Stimulated activated CD8-positive, alpha-beta memory T cell treated with anti-CD3 and anti-CD28 coated beads, Interleukin-12 subunit alpha, Interleukin-12 subunit beta, amount 100 ng/mL, for 1 hour (primary cell): ENCODE measurements at regions not wholly inside any gene's neighbourhood (a gene's known extent, or its start where the extent isn't known, plus 50 kb on each side); places are given as distances from the start of the nearest gene placed in this dataset.
"Not testable (repeated sequence)": the region's sequence is repeated elsewhere in the genome, so short reads cannot be mapped to it uniquely, and the experiment has no call there.

ENCODE experiments used
- DNase-seq: peaks from one replicate; pipeline ENCODE4 v3.0.0-alpha.2; 2020; ENCODE audit warnings: low read depth

DNA sequence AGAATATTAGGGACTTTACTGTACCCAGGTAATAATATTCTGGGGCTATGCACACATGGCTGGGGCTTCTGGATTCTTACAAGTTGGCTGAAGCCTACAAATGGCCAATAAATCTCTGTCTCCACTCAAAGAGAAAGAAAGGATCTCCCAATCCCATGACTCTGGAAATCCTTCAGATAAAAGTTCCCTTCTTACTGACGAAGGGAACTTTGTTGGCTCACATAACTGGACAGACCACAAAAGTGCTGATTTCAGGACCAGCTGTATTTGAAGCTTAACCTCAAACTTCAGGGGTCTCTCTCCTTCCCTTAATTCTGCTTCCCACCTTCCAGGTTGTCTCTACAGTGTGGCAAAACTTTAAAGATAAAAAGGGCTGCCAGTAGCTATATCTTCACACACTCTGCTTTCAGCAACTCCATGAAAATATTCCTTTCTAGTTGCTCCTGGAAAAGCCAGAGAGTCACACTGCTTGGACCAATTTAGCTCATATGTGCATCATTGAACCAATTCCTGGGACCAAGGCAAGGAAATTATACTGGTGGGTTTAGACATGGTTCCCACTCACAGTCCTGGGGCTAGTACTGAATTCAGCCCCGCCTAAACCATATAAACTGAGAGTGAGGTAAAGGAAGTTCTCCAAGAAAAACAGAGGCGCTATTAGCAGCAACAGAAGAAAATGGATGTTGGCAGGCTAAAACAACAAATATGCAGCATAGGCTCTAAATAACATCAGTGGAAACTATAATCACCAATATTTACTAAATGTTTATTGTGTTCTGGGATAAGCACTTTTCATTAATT is 290.0 kb upstream of the GADL1 start:
- DNase-seq = no peak

- no peak for DNase-seq
These were observed 290.5 kb upstream of the GADL1 start for GRCh38 chr3:31185062-31185357.

GRCh38 chr3:31186041-31186440 is 291.6 kb upstream of the GADL1 start:
- DNase-seq = no peak

DNA sequence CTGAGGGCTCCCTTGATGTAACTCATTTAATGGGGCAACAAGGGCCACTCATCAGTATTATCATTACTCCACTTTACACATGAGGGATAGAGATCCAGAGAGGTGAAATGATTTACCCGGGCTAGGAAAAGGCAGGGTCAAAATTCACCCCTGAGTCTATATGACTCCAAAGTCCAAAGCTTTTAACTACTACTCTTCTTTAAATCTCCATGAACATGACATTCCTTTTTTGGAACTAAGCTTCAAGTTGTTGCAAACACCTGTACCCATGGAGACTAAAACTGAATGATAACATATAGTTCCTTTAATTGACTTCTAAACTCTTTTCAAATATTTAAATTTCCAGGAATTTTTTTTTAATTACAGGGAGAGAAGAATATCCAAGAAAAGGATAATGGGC is 292.9 kb upstream of the GADL1 start:
- DNase-seq = no peak

GRCh38 chr3:31188112-31188511 is 293.7 kb upstream of the GADL1 start:
- DNase-seq = no peak

GRCh38 chr3:31189330-31189729 is 294.9 kb upstream of the GADL1 start:
- DNase-seq = no peak

DNA sequence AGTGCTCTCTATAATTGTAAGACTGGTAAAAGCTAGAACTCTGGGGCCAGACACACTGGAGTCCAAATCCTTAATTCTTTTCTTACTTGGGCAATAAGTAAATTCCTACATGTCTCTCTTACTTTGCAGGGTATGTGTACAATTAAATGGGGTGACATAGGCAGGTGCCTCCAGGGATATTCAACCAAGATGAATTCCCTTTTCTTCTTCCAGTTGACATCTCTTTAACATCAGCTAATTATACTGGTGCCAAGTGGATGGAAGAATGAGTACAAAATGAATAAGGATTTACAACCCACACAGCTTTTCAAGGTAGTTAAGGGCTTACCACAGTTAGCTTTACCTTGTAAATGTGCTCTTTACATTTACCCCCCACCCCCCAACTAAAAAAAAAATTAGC is 295.5 kb upstream of the GADL1 start:
- no peak for DNase-seq

GRCh38 chr3:31191354-31191753 is 296.9 kb upstream of the GADL1 start:
- DNase-seq = no peak

DNA sequence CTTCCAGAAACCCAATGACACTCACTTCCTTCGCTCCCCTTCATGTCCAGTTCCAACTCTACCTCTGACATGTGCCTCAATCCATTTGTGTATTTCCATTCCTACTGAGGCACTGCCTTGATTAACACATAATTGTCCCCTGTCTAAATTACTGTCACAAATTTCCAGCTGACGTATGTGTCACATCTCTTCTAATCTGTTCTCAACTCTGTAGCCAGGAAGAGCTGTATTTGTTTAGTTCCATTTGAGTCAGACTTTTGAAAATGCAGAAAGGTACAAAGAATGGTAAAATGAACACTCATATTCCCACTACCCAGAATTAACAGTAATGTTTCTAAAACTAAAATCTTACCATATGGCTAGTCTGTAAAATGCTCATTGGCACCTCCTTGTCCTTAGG is 299.0 kb upstream of the GADL1 start:
- no peak for DNase-seq

DNA sequence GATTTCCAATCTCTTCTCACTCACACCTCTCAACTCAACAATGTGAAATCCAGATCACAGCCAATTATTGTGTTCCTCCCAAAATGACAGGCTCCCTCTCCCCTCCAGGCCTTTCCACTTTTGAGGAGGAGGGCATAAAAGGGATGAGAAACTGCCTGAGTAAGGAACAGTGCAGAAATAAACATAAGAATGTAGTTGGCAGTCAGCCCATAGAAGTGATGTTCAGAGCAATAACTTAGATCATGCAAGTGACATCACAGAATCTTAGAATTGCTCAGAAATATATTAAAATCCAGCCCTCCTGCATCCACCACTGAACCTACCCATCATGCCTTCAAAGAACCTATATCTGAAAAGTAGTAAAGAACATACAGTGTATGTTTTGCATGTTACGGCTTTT is 299.4 kb upstream of the GADL1 start:
- no peak for DNase-seq

GRCh38 chr3:31196261-31196660 is 301.8 kb upstream of the GADL1 start:
- DNase-seq = no peak

GRCh38 chr3:31196881-31197364 is 302.5 kb upstream of the GADL1 start:
- DNase-seq = no peak

DNA sequence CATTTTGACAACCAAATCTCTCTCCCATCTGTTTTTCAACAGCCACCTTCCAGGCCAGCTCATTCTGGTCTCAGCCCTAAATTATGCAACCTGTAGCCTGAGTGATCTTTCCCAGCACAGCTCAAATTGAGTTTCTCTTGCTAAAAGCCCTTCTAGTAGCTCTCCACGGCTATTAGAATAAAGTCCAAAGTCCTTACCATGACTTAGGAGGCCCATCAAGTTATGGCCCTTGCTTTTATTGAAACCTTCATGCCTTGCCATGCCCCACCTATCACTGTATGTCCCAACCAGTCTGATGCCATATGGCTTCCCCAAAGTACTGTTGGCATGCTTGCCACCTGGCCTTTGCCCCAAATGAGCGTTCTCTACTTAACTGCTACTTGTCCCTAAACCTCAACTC is 303.5 kb upstream of the GADL1 start:
- no peak for DNase-seq

DNA sequence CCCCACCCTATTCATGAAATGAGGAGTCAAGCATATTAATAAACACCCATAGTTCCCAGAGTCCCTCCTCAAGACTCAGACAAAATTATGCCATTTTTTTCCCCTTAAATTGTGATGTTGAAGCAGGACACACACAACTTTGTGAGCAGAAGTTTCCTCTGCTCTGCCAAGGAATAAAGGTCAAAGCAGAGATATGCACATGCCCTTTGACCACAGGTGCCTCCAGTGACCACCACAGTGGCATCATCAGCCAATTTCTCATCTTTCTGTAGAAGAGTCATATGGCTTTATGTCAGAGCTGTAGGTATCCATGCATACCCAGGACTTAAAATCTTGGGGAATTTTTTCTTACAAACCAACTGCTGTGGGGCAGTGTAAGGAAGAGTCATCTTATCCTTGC is 304.4 kb upstream of the GADL1 start:
- no peak for DNase-seq

DNA sequence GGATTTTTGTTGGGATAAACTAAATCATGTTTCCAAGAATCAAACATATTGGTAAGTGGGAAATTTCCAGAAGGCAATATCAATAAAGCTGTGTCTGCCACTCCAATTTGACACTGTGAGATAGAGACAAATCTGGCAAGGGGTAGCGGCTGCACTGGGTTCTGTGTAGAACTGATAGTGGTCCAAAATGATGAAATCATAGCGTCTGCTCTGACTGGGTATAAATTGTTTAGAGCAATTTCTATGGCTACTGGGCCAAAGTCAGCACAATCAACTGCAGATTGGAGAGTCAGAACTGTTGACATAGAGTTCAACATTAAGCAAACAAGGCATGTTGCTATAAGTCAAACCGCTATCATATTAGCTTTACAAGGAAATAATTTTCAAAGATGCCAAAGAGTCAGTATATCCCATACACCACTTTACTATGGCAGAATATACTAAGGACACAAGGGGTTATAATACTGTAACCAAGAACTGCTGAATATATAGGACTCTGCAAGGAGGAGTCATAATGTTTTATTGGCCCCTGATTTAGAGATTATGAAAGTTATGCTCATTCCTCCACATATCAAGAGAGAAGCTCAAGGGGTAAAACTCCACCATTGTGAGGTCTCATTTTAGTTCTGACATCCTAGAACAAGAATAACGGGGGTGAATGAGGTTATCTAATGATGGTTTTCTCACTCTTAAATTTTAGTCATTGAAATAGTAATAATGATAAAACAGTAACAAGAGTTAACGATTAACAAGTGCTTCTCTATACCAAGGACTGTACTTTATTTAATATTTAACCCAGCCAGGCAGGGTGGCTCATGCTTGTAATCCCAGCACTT is 309.7 kb upstream of the GADL1 start:
- DNase-seq = no peak

DNA sequence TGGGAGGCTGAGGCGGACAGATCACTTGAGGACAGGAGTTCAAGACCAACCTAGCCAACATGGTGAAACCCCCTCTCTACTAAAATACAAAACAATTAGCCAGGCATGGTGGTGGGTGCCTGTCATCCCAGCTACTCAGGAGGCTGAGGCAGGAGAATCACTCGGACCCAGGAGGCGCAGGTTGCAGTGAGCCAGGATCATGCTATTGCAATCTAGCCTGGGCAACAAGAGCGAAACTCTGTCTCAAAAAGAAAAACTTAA is 310.3 kb upstream of the GADL1 start:
- DNase-seq = not testable (repeated sequence)

DNA sequence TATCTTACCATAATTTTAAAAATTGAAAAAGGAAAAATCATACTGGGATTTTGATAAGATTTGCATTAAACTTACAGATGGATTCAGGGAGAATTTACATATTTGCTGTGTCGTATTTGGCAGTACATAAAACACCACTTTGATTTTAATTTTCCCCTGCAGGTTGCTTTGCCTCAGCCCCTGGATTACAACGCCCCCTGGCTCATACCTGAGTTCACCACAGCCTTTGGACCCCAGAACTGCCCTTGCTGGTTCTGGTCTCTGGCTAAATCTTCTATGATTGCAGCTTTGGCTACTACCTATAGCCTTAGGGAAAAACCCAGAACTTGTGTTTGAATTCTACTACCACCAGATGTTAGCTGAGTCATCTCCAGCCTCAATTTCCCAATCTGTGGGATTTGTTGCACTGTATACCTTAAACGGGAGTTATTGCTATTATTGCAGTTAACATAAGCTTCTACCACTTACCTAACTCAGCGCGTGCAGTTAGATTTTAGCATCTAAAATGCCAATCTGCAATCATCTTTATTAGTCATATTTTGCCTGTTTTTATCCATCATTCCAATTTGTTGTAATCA is 315.7 kb upstream of the GADL1 start:
- DNase-seq = no peak

DNA sequence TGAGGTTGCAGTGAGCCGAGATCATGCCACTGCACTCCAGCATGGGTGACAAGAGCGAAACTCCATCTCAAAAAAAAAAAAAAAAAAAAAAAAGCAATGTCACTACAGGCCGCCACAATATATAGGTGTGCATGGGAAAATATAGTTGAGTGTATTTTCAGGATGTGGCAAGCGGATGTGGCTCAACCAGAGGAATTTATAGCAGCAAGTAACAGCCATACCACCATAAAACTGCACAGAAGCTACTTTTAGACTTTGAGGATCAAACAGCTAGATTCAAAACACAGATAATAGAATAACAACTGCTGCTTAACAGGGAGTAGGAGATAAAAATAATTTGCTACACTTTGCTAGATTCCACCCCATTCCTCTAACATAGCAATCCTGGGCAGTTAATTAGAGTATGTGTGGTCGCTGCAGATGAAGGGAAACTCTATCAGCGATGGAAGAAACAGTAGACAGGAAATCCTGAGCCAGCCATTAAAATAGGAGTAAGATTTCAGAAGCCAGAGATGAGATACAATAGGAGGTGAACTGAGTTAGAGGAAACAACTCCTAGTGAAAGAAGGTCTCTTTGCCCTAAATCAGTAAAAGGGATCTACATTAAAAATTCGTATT is 318.7 kb upstream of the STT3B start:
- no peak for DNase-seq

DNA sequence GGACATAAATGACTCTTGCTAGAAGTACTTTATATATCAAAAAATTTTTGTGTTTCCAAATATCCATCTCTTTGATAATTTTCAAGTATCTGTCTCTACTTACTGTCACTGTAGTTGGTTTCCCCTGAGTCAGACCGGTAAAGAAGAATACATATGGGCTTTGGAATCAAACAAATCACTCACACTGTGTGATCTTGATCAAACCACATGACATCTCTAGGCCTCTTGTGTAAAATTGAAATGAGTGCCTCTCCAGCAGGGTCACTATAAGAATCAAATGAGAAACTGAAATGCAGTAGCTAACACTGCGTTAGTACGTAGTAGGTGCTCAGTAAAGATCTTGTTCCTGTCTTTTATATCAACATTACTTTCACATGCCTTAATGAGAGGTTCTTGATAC is 314.6 kb upstream of the STT3B start:
- no peak for DNase-seq

- no peak for DNase-seq
These were observed 313.4 kb upstream of the STT3B start for GRCh38 chr3:31219131-31219843.

- DNase-seq = no peak
These were observed 312.3 kb upstream of the STT3B start for GRCh38 chr3:31220431-31220830.

GRCh38 chr3:31223278-31223677 is 309.4 kb upstream of the STT3B start:
- DNase-seq = no peak
